Peyer's patch (tissue), 4 donors: ENCODE measurements at regions not wholly inside any gene's neighbourhood (a gene's known extent, or its start where the extent isn't known, plus 50 kb on each side); places are given as distances from the start of the nearest gene placed in this dataset.

Experiments
- CTCF ChIP-seq, 6 experiments: fragments of 450-650 bp in 4 of 6; fragments of 200-600 bp in 2 of 6; sonication (generic) in 1 of 6; IDR thresholded peaks; one replicate each; pipeline ENCODE4 v1.5.1; 2017 to 2019; ENCODE audit warnings: antibody characterized with exemption in 6 of 6, mild to moderate bottlenecking in 3 of 6, moderate library complexity in 1 of 6
- POLR2A ChIP-seq, 2 donors: fragments of 450-650 bp; IDR thresholded peaks; one replicate each; pipeline ENCODE4 v1.5.1; 2017; ENCODE audit warnings: antibody characterized with exemption in 2 of 2, mild to moderate bottlenecking in 2 of 2, moderate library complexity in 2 of 2

- no peak for TF ChIP-seq CTCF (IDR thresholded peaks at IDR 0.05)
- no peak for TF ChIP-seq POLR2A (IDR thresholded peaks at IDR 0.05)
Measured at GRCh38 chrX:121876305-121876704, 828.9 kb downstream of the GLUD2 start.
